Mesenchymal stem cell (in vitro differentiated cells and primary cell): ENCODE measurements at regions not wholly inside any gene's neighbourhood (a gene's known extent, or its start where the extent isn't known, plus 50 kb on each side); places are given as distances from the start of the nearest gene placed in this dataset.

Source experiments
- DNase-seq: peaks from one replicate; pipeline ENCODE4 v3.0.0-alpha.2; 2013
- H2AFZ ChIP-seq: one replicate; pipeline ENCODE4 v1.6.1; 2013; ENCODE audit warnings: low read depth, mild to moderate bottlenecking, control low read depth, inconsistent platforms, low read length, moderate library complexity
- H2AK5ac ChIP-seq: 2 replicates; pipeline ENCODE4 v1.6.1; 2013; ENCODE audit warnings: low read length, moderate library complexity, mild to moderate bottlenecking, inconsistent platforms; ENCODE audit not compliant: severe bottlenecking
- H2BK120ac ChIP-seq: one replicate; pipeline ENCODE4 v1.6.1; 2013; ENCODE audit warnings: low read depth, mild to moderate bottlenecking, inconsistent platforms, low read length, moderate library complexity
- H2BK12ac ChIP-seq, 2 experiments: one replicate each; pipeline ENCODE4 v1.6.1; 2013; ENCODE audit warnings: inconsistent platforms in 2 of 2, low read length in 2 of 2, mild to moderate bottlenecking in 2 of 2, moderate library complexity in 2 of 2, control low read depth in 1 of 2
- H2BK15ac ChIP-seq: one replicate; pipeline ENCODE4 v1.6.1; 2013; ENCODE audit warnings: mild to moderate bottlenecking, low read depth, inconsistent platforms; ENCODE audit not compliant: poor library complexity, severe bottlenecking
- H2BK5ac ChIP-seq: 2 replicates; pipeline ENCODE4 v1.6.1; 2013; ENCODE audit warnings: low read depth, mild to moderate bottlenecking, low read length, control low read depth, inconsistent platforms; ENCODE audit not compliant: poor library complexity, severe bottlenecking
- H3K14ac ChIP-seq, 2 experiments: one replicate each; pipeline ENCODE4 v1.6.1; 2013; ENCODE audit warnings: inconsistent platforms in 2 of 2, low read length in 2 of 2, control low read depth in 1 of 2, mild to moderate bottlenecking in 1 of 2, moderate library complexity in 1 of 2
- H3K18ac ChIP-seq, 2 experiments: one replicate each; pipeline ENCODE4 v1.6.1; 2013; ENCODE audit warnings: inconsistent platforms in 2 of 2, low read length in 2 of 2, control low read depth in 1 of 2, low read depth in 1 of 2, mild to moderate bottlenecking in 1 of 2
- H3K23ac ChIP-seq, 2 experiments: one replicate each; pipeline ENCODE4 v1.6.1; 2013; ENCODE audit warnings: inconsistent platforms in 2 of 2, low read length in 2 of 2, mild to moderate bottlenecking in 2 of 2, moderate library complexity in 2 of 2, control low read depth in 1 of 2
- H3K27ac ChIP-seq: 2 replicates; pipeline ENCODE4 v1.5.1; 2013; ENCODE audit warnings: mild to moderate bottlenecking, moderate library complexity, low read length, control low read depth, inconsistent platforms; ENCODE audit not compliant: poor library complexity, severe bottlenecking
- H3K27me3 ChIP-seq, 2 experiments: 2 replicates each; pipeline versions ENCODE4 v1.6.1 to v1.7.0; 2013; ENCODE audit warnings: low read length in 2 of 2, mild to moderate bottlenecking in 2 of 2, moderate library complexity in 2 of 2, control low read depth in 1 of 2, inconsistent platforms in 1 of 2; ENCODE audit not compliant: control insufficient read depth in 1 of 2, insufficient read depth in 1 of 2
- H3K36me3 ChIP-seq, 2 experiments: 2 replicates each; pipeline versions ENCODE4 v1.6.1 to v1.7.0; 2013; ENCODE audit warnings: low read length in 2 of 2, control low read depth in 1 of 2, inconsistent platforms in 1 of 2, low read depth in 1 of 2, mild to moderate bottlenecking in 1 of 2; ENCODE audit not compliant: insufficient read depth in 2 of 2, control insufficient read depth in 1 of 2
- H3K4ac ChIP-seq, 2 experiments: one replicate each; pipeline ENCODE4 v1.6.1; 2013; ENCODE audit warnings: inconsistent platforms in 2 of 2, low read length in 2 of 2, mild to moderate bottlenecking in 2 of 2, moderate library complexity in 2 of 2, control low read depth in 1 of 2, low read depth in 1 of 2
- H3K4me1 ChIP-seq: 2 replicates; pipeline ENCODE4 v1.6.1; 2013; ENCODE audit warnings: low read depth, low read length, control low read depth; ENCODE audit not compliant: control insufficient read depth, insufficient read depth
- H3K4me2 ChIP-seq: 2 replicates; pipeline ENCODE4 v1.6.1; 2013; ENCODE audit warnings: low read length, mild to moderate bottlenecking, inconsistent platforms; ENCODE audit not compliant: poor library complexity, severe bottlenecking
- H3K4me3 ChIP-seq, 2 experiments: 2 replicates each; pipeline versions ENCODE4 v1.5.1 to v1.7.0; 2013; ENCODE audit warnings: low read length in 2 of 2, mild to moderate bottlenecking in 2 of 2, control low read depth in 1 of 2, low read depth in 1 of 2; ENCODE audit not compliant: insufficient read depth in 1 of 2
- H3K79me1 ChIP-seq: replicated peaks from 2 replicates; pipeline ENCODE4 v1.6.1; 2013; ENCODE audit warnings: mild to moderate bottlenecking, control low read depth, low read length, inconsistent platforms; ENCODE audit not compliant: poor library complexity, severe bottlenecking
- H3K9ac ChIP-seq: 2 replicates; pipeline ENCODE4 v1.7.0; 2013; ENCODE audit warnings: mild to moderate bottlenecking, low read length, moderate library complexity
- H3K9me3 ChIP-seq: 2 replicates; pipeline ENCODE4 v1.7.0; 2013; ENCODE audit warnings: mild to moderate bottlenecking, low read length; ENCODE audit not compliant: control insufficient read depth
- H4K8ac ChIP-seq: one replicate; pipeline ENCODE4 v1.6.1; 2013; ENCODE audit warnings: inconsistent platforms, mild to moderate bottlenecking, low read length, moderate library complexity
- H4K91ac ChIP-seq: one replicate; pipeline ENCODE4 v1.6.1; 2013; ENCODE audit warnings: mild to moderate bottlenecking, low read length, inconsistent platforms
- WGBS: methylation state at CpG from one replicate; pipeline ENCODE4 v1.1.7; 2013; ENCODE audit warnings: mixed read lengths; 5-methylcytosine and 5-hydroxymethylcytosine counted together

- Histone ChIP-seq H3K9me3 (peaks cover 12% of the 10 kb centered on the region), H3K9ac (no peak overlapping the region), H4K91ac (peak overlapping the region; percentile 35), H2BK5ac (no peak overlapping the region), H3K4ac (no peak overlapping the region), H2AFZ (no peak overlapping the region), H3K4me1 (peaks cover 33% of the 10 kb centered on the region), H3K4me2 (no peak overlapping the region), H3K18ac (peak overlapping the region in 1 of 2 experiments; percentile 40), H3K79me1 (no peaks in the 10 kb centered on the region), H4K8ac (no peak overlapping the region), H3K23ac (no peak overlapping the region), H3K36me3 (no peaks in the 10 kb centered on the region), H3K14ac (peak overlapping the region in 1 of 2 experiments; percentile 94), H3K27me3 (peaks cover 0 to 17% of the 10 kb centered on the region in 2 experiments), H3K4me3 (no peak overlapping the region), H2AK5ac (no peak overlapping the region), H2BK120ac (no peak overlapping the region), H2BK15ac (no peak overlapping the region), H2BK12ac (peak overlapping the region in 1 of 2 experiments; percentile 15), H3K27ac (no peak overlapping the region)
- WGBS, result 82% methylated on average over 14 of the region's 15 CpGs
- no peak for DNase-seq
Observed at GRCh38 chr11:126149759-126150625, 61.5 kb downstream of the RPUSD4 start.

- no peak for DNase-seq
- H2BK120ac ChIP-seq, result no peak overlapping the region
- H2AK5ac ChIP-seq, result no peak overlapping the region
Observed at GRCh38 chr11:126148317-126148716, 63.1 kb downstream of the RPUSD4 start.

GRCh38 chr11:126147208-126148111, 64.0 kb downstream of the RPUSD4 start:
- H3K9me3 ChIP-seq, result peaks cover 12% of the 10 kb centered on the region
- H2BK120ac ChIP-seq, result no peak overlapping the region
- H3K23ac ChIP-seq, result no peak overlapping the region
- H3K27ac ChIP-seq, result no peak overlapping the region
- H3K79me1 ChIP-seq, result no peaks in the 10 kb centered on the region
- peak overlapping the region in 1 of 2 experiments; percentile 68 for H3K18ac ChIP-seq
- H3K4me2 ChIP-seq, result no peak overlapping the region
- 84% methylated on average over 11 of the region's 12 CpGs for WGBS
- H2BK5ac ChIP-seq, result no peak overlapping the region
- H2AK5ac ChIP-seq, result peak overlapping the region; percentile 46
- peak overlapping the region in 1 of 2 experiments; percentile 73 for H2BK12ac ChIP-seq
- H3K14ac ChIP-seq, result peak overlapping the region in 1 of 2 experiments; percentile 38
- no peak overlapping the region for H2AFZ ChIP-seq
- H3K36me3 ChIP-seq, result no peaks in the 10 kb centered on the region
- H2BK15ac ChIP-seq, result no peak overlapping the region
- H3K4ac ChIP-seq, result no peak overlapping the region
- peaks cover 25% of the 10 kb centered on the region for H3K4me1 ChIP-seq
- peak; percentile 19 for DNase-seq
- no peak overlapping the region for H4K91ac ChIP-seq
- H3K27me3 ChIP-seq, result peaks cover 0 to 10% of the 10 kb centered on the region in 2 experiments
- H3K4me3 ChIP-seq, result no peak overlapping the region
- H4K8ac ChIP-seq, result no peak overlapping the region
- no peak overlapping the region for H3K9ac ChIP-seq

More at GRCh38 chr11:126148317-126148716, 63.1 kb downstream of the RPUSD4 start:
- Histone ChIP-seq H3K9me3 (peaks cover 12% of the 10 kb centered on the region), H4K91ac (no peak overlapping the region), H3K4me3 (no peak overlapping the region), H3K23ac (no peak overlapping the region), H3K27ac (no peak overlapping the region), H3K14ac (no peak overlapping the region), H3K36me3 (no peaks in the 10 kb centered on the region), H2BK15ac (no peak overlapping the region), H2BK12ac (peak overlapping the region in 1 of 2 experiments; percentile 22), H3K4ac (no peak overlapping the region), H3K18ac (no peak overlapping the region), H3K27me3 (peaks cover 0 to 7% of the 10 kb centered on the region in 2 experiments), H3K9ac (peak overlapping the region; percentile 27), H2AFZ (no peak overlapping the region), H3K4me2 (no peak overlapping the region), H3K79me1 (no peaks in the 10 kb centered on the region), H3K4me1 (peaks cover 25% of the 10 kb centered on the region), H4K8ac (no peak overlapping the region), H2BK5ac (no peak overlapping the region)
- WGBS, result 93% methylated on average over 2 of the region's 2 CpGs
